ENCODE measurements at regions not wholly inside any gene's neighbourhood (a gene's known extent, or its start where the extent isn't known, plus 50 kb on each side); places are given as distances from the start of the nearest gene placed in this dataset.

DNA sequence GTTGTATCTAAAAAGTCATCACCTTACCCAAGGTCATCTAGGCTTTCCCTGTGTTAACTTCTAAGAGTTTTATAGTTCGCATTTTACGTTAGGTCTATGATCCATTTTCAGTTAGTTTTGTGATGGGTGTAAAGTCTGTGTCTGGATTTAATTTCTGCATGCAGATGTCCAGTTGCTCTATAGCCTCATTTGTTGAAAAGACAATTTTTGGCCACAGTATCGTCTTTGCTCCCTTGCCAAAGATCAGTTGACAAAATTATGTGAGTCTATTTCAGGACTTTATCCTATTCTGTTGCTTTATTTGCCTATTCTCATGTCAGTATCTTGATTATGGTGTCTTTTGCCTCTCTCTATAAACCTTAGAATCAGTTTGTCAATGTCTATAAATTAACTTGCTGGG, 85.1 kb downstream of the METRNL start (continued):
- TF ChIP-seq EZH2 (IDR thresholded peaks at IDR 0.05; ENCODE audit: low read depth, low read length, severe bottlenecking) (no peak), RXRA (IDR thresholded peaks at IDR 0.05; ENCODE audit: insufficient read depth, low read depth, low read length) (no peak), TAF7 (optimal IDR thresholded peaks at IDR 0.05; ENCODE audit: borderline replicate concordance, low read depth, low read length) (no peak)
